Adrenal gland (tissue), 9 donors: ENCODE measurements at regions not wholly inside any gene's neighbourhood (a gene's known extent, or its start where the extent isn't known, plus 50 kb on each side); places are given as distances from the start of the nearest gene placed in this dataset.

Experiments
- DNase-seq, 7 donors: peaks; one replicate each; pipeline ENCODE4 v3.0.0-alpha.2; 2019 to 2020
- H3K27ac ChIP-seq, 5 donors: fragments of 200-600 bp; sonication (generic) in 4 of 5; 1 replicate in 3 of 5; 2 replicates in 2 of 5; pipeline versions ENCODE4 v1.5.1 to v1.8.0; 2016 to 2020; ENCODE audit warnings: mild to moderate bottlenecking in 1 of 5
- H3K27me3 ChIP-seq: fragments of 200-600 bp; 2 replicates; pipeline ENCODE4 v1.8.0; 2021
- H3K36me3 ChIP-seq, 2 donors: fragments of 200-600 bp; replicated peaks in 1 of 2; 1 replicate in 1 of 2; 2 replicates in 1 of 2; pipeline versions ENCODE4 v1.5.1 to v1.8.0; 2018 to 2022
- H3K4me1 ChIP-seq, 2 donors: fragments of 200-600 bp; replicated peaks in 1 of 2; 1 replicate in 1 of 2; 2 replicates in 1 of 2; pipeline versions ENCODE4 v1.5.1 to v1.8.0; 2018 to 2021
- H3K4me3 ChIP-seq, 4 donors: fragments of 200-600 bp; sonication (generic) in 3 of 4; one replicate each; pipeline ENCODE4 v1.5.1; 2016 to 2018
- H3K9me3 ChIP-seq, 3 donors: fragments of 200-600 bp; sonication (generic) in 1 of 3; replicated peaks in 1 of 3; 1 replicate in 2 of 3; 2 replicates in 1 of 3; pipeline versions ENCODE4 v1.5.1 to v1.8.0; 2016 to 2021
- CTCF ChIP-seq, 6 experiments: fragments of 450-650 bp in 4 of 6; fragments of 200-600 bp in 2 of 6; sonication (generic) in 1 of 6; IDR thresholded peaks; 1 replicate in 5 of 6; 2 replicates in 1 of 6; pipeline versions ENCODE4 v1.5.1 to v1.8.0; 2016 to 2021; ENCODE audit warnings: antibody characterized with exemption in 6 of 6, mild to moderate bottlenecking in 2 of 6, moderate library complexity in 1 of 6
- POLR2A ChIP-seq, 2 donors: fragments of 450-650 bp; IDR thresholded peaks; one replicate each; pipeline ENCODE4 v1.6.1; 2017; ENCODE audit warnings: antibody characterized with exemption in 2 of 2, mild to moderate bottlenecking in 2 of 2, moderate library complexity in 1 of 2
- WGBS, 4 donors: extraction: QIAGEN DNeasy Blood & Tissue Kit in 2 of 4; methylation state at CpG; one replicate each; pipeline versions ENCODE4 v1.1.5 to v1.1.7; 2013 to 2017; 5-methylcytosine and 5-hydroxymethylcytosine counted together
- intact Hi-C, 2 donors: fragments of 100-400 bp; cut with DNase I; formaldehyde crosslinking; loops; one replicate each; pipeline versions ENCODE4 v1.14.1 to v1.15.0; 2022 to 2023
- donor health status: healthy with polysubstance abuse.
- donor health status: Bipolar disorder and iron deficiency.
- donor health status: DM: yes; HTN: yes; CAD: no.
- donor health status: DM: no; HTN: no; CAD: no.
- donor health status: DM: no; HTN: no; CAD: no.

- intact Hi-C loops, result no loop called here
- TF ChIP-seq CTCF (IDR thresholded peaks at IDR 0.05) (no peak), POLR2A (IDR thresholded peaks at IDR 0.05) (no peak)
- Histone ChIP-seq H3K4me3 (no peak overlapping the region), H3K27me3 (no peaks in the 10 kb centered on the region), H3K36me3 (no peaks in the 10 kb centered on the region), H3K4me1 (no peaks in the 10 kb centered on the region), H3K27ac (no peak overlapping the region), H3K9me3 (peaks cover 0 to 12% (median 0%) of the 10 kb centered on the region in 3 donors)
- no peak for DNase-seq
- WGBS, 4 donors, result 71 to 85% (median 79%) methylated on average over 3 of the region's 3 CpGs
Observed at GRCh38 chr4:38290366-38290765, 330.2 kb downstream of the PTTG2 start.

DNA sequence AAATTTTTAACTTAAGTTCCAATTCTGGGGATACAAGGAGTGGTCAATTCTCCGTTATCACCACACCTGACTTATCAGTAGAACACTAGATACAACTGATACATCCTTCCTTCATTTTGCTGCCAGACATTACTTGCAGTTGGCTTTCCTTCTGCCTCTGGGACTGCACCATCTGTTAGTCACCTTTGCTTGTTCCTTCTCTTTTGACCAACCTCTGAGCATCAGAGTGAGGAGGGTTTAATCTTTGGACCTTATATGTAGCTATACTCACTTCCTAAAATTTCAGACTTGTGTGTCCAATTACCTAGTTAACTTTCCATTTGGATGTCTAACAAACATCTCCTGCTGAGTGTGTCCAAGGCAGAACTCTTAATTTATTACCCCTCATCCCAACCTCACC, 330.7 kb downstream of the PTTG2 start:
- no peaks in the 10 kb centered on the region for H3K27me3 ChIP-seq
- H3K27ac ChIP-seq, result no peak overlapping the region
- H3K9me3 ChIP-seq, result peaks cover 0 to 12% (median 0%) of the 10 kb centered on the region in 3 donors
- intact Hi-C loops, result no loop called here
- WGBS, 4 donors, result 80 to 92% (median 82%) methylated on average over 1 of the region's 1 CpG
- H3K36me3 ChIP-seq, result no peaks in the 10 kb centered on the region
- no peak for DNase-seq
- no peaks in the 10 kb centered on the region for H3K4me1 ChIP-seq
- TF ChIP-seq POLR2A (IDR thresholded peaks at IDR 0.05) (no peak), CTCF (IDR thresholded peaks at IDR 0.05) (no peak)
- H3K4me3 ChIP-seq, result no peak overlapping the region

GRCh38 chr4:38292529-38292928, 332.3 kb downstream of the PTTG2 start:
- intact Hi-C loops, result no loop called here
- H3K4me3 ChIP-seq, result no peak overlapping the region
- 71 to 93% (median 81%) methylated on average over 1 of the region's 1 CpG for WGBS, 4 donors
- no peaks in the 10 kb centered on the region for H3K36me3 ChIP-seq
- no peak overlapping the region for H3K27ac ChIP-seq
- no peaks in the 10 kb centered on the region for H3K4me1 ChIP-seq
- DNase-seq, result no peak
- TF ChIP-seq CTCF (IDR thresholded peaks at IDR 0.05) (no peak), POLR2A (IDR thresholded peaks at IDR 0.05) (no peak)
- H3K9me3 ChIP-seq, result peaks cover 0 to 12% (median 0%) of the 10 kb centered on the region in 3 donors
- H3K27me3 ChIP-seq, result no peaks in the 10 kb centered on the region

DNA sequence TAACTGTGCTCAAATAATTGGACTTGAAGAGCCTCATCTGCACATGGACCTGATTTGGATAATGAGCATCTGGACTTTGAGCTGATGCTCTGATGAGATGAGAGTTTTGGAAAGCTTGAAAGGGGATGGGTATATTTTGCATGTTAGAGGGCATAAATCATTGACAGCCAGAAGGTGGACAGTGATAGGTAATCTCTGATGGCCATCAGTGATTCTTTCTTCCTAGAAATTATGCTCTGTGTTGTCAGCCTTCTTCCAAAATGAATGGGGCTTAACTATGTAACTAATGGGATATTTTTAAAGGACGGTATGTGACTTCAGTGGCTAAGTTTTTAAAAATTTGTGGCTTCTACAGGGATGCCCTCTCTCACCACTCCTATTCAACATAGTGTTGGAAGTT, 334.0 kb downstream of the PTTG2 start:
- Histone ChIP-seq H3K9me3 (peaks cover 0 to 21% (median 9%) of the 10 kb centered on the region in 3 donors), H3K27ac (no peak overlapping the region), H3K27me3 (no peaks in the 10 kb centered on the region), H3K4me3 (no peak overlapping the region), H3K4me1 (no peaks in the 10 kb centered on the region), H3K36me3 (no peaks in the 10 kb centered on the region)
- 82 to 94% (median 92%) methylated on average over 1 of the region's 1 CpG for WGBS, 4 donors
- TF ChIP-seq POLR2A (IDR thresholded peaks at IDR 0.05) (no peak), CTCF (IDR thresholded peaks at IDR 0.05) (no peak)
- intact Hi-C loops, result no loop called here
- no peak for DNase-seq
